OCI-LY7 (cell line): ENCODE measurements at regions not wholly inside any gene's neighbourhood (a gene's known extent, or its start where the extent isn't known, plus 50 kb on each side); places are given as distances from the start of the nearest gene placed in this dataset.

Source experiments
- BruUV-seq: library from RNA; stranded (reverse); fragments of 400-500 nt; replicated peaks from 2 replicates; lab custom pipeline; 2021; lab: Mats Ljungman, UMichigan
- CTCF ChIA-PET: fragments of 300-600 bp; sonication (Branson Sonifier 250); formaldehyde crosslinking; loops from one replicate; lab custom pipeline; 2022; ENCODE audit warnings: antibody characterized with exemption; ENCODE audit not compliant: unreplicated experiment; lab: Charles Lee
- POLR2A ChIA-PET: fragments of 300-600 bp; sonication (Branson Sonifier 250); formaldehyde crosslinking; loops from one replicate; lab custom pipeline; 2022; ENCODE audit warnings: antibody characterized with exemption; lab: Charles Lee
- DNase-seq: peaks from one replicate; pipeline ENCODE4 v3.0.0-alpha.2; 2015; ENCODE audit warnings: low spot score
- H2AFZ ChIP-seq: fragments of 200-600 bp; sonication (generic), shearing (Covaris generic); 2 replicates; pipeline ENCODE4 v1.6.1; 2014; ENCODE audit warnings: mild to moderate bottlenecking, antibody characterized with exemption, low read length, moderate library complexity
- H3K27ac ChIP-seq: fragments of 200-600 bp; sonication (generic); 2 replicates; pipeline ENCODE4 v1.5.1; 2014; ENCODE audit warnings: mixed run types, low read depth, mild to moderate bottlenecking, moderate library complexity, low read length, inconsistent platforms; ENCODE audit not compliant: poor library complexity, severe bottlenecking
- H3K36me3 ChIP-seq: fragments of 200-600 bp; sonication (generic); 2 replicates; pipeline ENCODE4 v1.6.1; 2014; ENCODE audit warnings: mild to moderate bottlenecking, antibody characterized with exemption, low read length, moderate library complexity, mixed read lengths; ENCODE audit not compliant: insufficient read depth
- H3K4me1 ChIP-seq: fragments of 200-600 bp; sonication (generic); 2 replicates; pipeline ENCODE4 v1.5.1; 2014; ENCODE audit warnings: mild to moderate bottlenecking, low read length; ENCODE audit not compliant: insufficient read depth, poor library complexity, severe bottlenecking
- H3K4me2 ChIP-seq: fragments of 200-600 bp; sonication (generic); 2 replicates; pipeline ENCODE4 v1.6.1; 2014; ENCODE audit warnings: mild to moderate bottlenecking, low read length
- H3K4me3 ChIP-seq: fragments of 200-600 bp; sonication (generic); 2 replicates; pipeline ENCODE4 v1.5.1; 2014; ENCODE audit warnings: mild to moderate bottlenecking, low read depth, low read length; ENCODE audit not compliant: poor library complexity, severe bottlenecking
- H3K79me2 ChIP-seq: fragments of 200-600 bp; sonication (generic); 2 replicates; pipeline ENCODE4 v1.6.1; 2016; ENCODE audit warnings: low read depth, mild to moderate bottlenecking, low read length, moderate library complexity, mixed read lengths; ENCODE audit not compliant: insufficient read depth
- H3K9me2 ChIP-seq: fragments of 200-600 bp; sonication (generic); 2 replicates; pipeline ENCODE4 v1.6.1; 2016; ENCODE audit warnings: mild to moderate bottlenecking, low read length, mixed read lengths; ENCODE audit not compliant: insufficient read depth
- H3K9me3 ChIP-seq: fragments of 200-600 bp; sonication (generic); 2 replicates; pipeline ENCODE4 v1.6.1; 2014; ENCODE audit warnings: mild to moderate bottlenecking, mixed run types, low read length, mixed read lengths
- H4K20me1 ChIP-seq: fragments of 200-600 bp; sonication (generic); 2 replicates; pipeline ENCODE4 v1.6.1; 2014; ENCODE audit warnings: mild to moderate bottlenecking, antibody characterized with exemption, low read length, moderate library complexity, mixed read lengths; ENCODE audit not compliant: insufficient read depth
- CTCF ChIP-seq: fragments of 200-600 bp; sonication (generic); conservative IDR thresholded peaks from 2 replicates; pipeline ENCODE4 v1.5.1; 2014; ENCODE audit warnings: mild to moderate bottlenecking, antibody characterized with exemption, low read length, moderate library complexity, mixed read lengths
- EZH2phosphoT487 ChIP-seq: fragments of 200-600 bp; sonication (generic); IDR thresholded peaks from 2 replicates; pipeline ENCODE4 v1.6.1; 2018; ENCODE audit warnings: low read depth, borderline replicate concordance, mild to moderate bottlenecking, mixed run types, antibody characterized with exemption, low read length, moderate library complexity, mixed read lengths
- intact Hi-C: fragments of 100-400 bp; cut with micrococcal nuclease; formaldehyde crosslinking; loops from one replicate; pipeline ENCODE4 v1.10.0; 2022; ENCODE audit not compliant: unreplicated experiment

DNA sequence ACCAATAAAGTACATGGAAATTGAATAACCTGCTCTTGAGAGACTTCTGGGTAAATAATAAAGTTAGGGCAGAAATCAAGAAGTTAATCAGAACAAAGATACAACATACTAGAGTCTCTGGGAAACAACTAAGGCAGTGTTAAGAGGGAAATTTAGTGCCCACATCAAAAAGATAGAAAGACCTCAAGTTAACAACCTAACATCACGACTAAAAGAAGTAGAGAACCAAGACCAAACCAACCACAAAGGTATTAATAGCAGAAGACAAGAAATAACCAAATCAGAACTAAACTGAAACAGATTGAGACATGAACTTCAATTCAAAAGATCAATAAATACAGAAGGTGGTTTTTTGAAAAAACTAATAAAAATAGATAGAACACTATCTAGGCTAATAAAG is 140.7 kb downstream of the JRKL start:
- CTCF ChIA-PET, result no interaction called here
- H3K4me1 ChIP-seq, result no peaks in the 10 kb centered on the region

GRCh38 chr11:96538104-96538503 is 148.3 kb downstream of the JRKL start:
- CTCF ChIA-PET, result no interaction called here
- Histone ChIP-seq H3K4me1 (no peaks in the 10 kb centered on the region), H4K20me1 (no peaks in the 10 kb centered on the region), H2AFZ (no peak overlapping the region), H3K4me2 (no peak overlapping the region), H3K36me3 (no peaks in the 10 kb centered on the region), H3K9me2 (no peaks in the 10 kb centered on the region), H3K9me3 (no peaks in the 10 kb centered on the region), H3K27ac (no peak overlapping the region), H3K4me3 (no peak overlapping the region), H3K79me2 (no peaks in the 10 kb centered on the region)
- POLR2A ChIA-PET, result interaction anchor here (1.0 to 1.6 kb wide), 2 partner anchors 19 to 29 kb away, joined by 4 read pairs; no protein-coding TSS in a partner anchor
- no TSS peak for BruUV-seq
- TF ChIP-seq CTCF (no peak), EZH2phosphoT487 (no peak)
- intact Hi-C loops, result no loop called here
- no peak for DNase-seq

More for the DNA sequence above, 140.7 kb downstream of the JRKL start:
- Histone ChIP-seq H2AFZ (no peak overlapping the region), H3K9me2 (no peaks in the 10 kb centered on the region), H3K9me3 (no peaks in the 10 kb centered on the region), H3K4me3 (no peak overlapping the region), H3K27ac (no peak overlapping the region), H3K79me2 (no peaks in the 10 kb centered on the region), H3K36me3 (no peaks in the 10 kb centered on the region), H3K4me2 (no peak overlapping the region), H4K20me1 (no peaks in the 10 kb centered on the region)
- intact Hi-C loops, result no loop called here
- POLR2A ChIA-PET, result no interaction called here
- no TSS peak for BruUV-seq
- DNase-seq, result no peak
- no peak for TF ChIP-seq EZH2phosphoT487
- no peak for TF ChIP-seq CTCF

DNA sequence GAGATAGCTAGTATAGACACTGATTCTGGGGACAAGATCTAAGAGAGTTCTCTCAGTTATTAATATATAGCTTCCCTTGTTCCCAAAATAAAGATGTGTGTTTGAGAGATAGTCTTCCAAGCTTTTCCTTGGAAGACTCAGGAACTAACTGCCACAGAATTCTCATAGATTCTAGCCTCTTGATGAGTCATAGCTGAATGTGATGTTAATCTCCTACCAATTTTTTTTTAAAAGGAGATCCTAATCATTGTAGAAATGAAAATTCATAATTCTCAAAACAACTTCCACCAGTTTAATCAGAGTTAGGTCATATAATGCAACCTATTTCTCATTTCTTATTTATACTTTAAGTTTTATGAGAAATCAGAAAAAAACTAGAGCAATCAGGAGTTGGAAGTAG is 148.8 kb downstream of the JRKL start:
- Histone ChIP-seq H3K9me2 (no peaks in the 10 kb centered on the region), H3K27ac (no peak overlapping the region), H3K9me3 (no peaks in the 10 kb centered on the region), H2AFZ (no peak overlapping the region), H3K79me2 (no peaks in the 10 kb centered on the region), H3K4me2 (no peak overlapping the region), H3K4me1 (no peaks in the 10 kb centered on the region), H4K20me1 (no peaks in the 10 kb centered on the region), H3K36me3 (no peaks in the 10 kb centered on the region), H3K4me3 (no peak overlapping the region)
- DNase-seq, result no peak
- no peak for TF ChIP-seq EZH2phosphoT487
- TF ChIP-seq CTCF, result no peak
- BruUV-seq, result no TSS peak
- ChIA-PET POLR2A (interaction anchor here (1.0 to 1.6 kb wide), 2 partner anchors 20 to 29 kb away, joined by 4 read pairs; no protein-coding TSS in a partner anchor), CTCF (no interaction called here)
- intact Hi-C loops, result no loop called here
